OCI-LY1 (cell line): ENCODE measurements at regions not wholly inside any gene's neighbourhood (a gene's known extent, or its start where the extent isn't known, plus 50 kb on each side); places are given as distances from the start of the nearest gene placed in this dataset.

Experiments used
- CTCF ChIP-seq: fragments of 200-600 bp; sonication (generic), shearing (Covaris generic); IDR thresholded peaks from 2 replicates; pipeline ENCODE4 v1.5.1; 2017; ENCODE audit warnings: mild to moderate bottlenecking, antibody characterized with exemption, low read length, moderate library complexity, mixed read lengths
- EZH2 ChIP-seq: fragments of 200-600 bp; sonication (generic), shearing (Covaris generic); IDR thresholded peaks from 2 replicates; pipeline ENCODE4 v1.8.0; 2017; ENCODE audit warnings: borderline replicate concordance, mixed run types, mild to moderate bottlenecking, antibody characterized with exemption, low read length, moderate library complexity, mixed read lengths

- no peak for TF ChIP-seq CTCF
- no peak for TF ChIP-seq EZH2
These were observed 210.2 kb upstream of the SLITRK3 start for GRCh38 chr3:165406425-165406824.
